ENCODE measurements at regions not wholly inside any gene's neighbourhood (a gene's known extent, or its start where the extent isn't known, plus 50 kb on each side); places are given as distances from the start of the nearest gene placed in this dataset.
"Not testable (repeated sequence)": the region's sequence is repeated elsewhere in the genome, so short reads cannot be mapped to it uniquely, and the experiment has no call there.

DNA sequence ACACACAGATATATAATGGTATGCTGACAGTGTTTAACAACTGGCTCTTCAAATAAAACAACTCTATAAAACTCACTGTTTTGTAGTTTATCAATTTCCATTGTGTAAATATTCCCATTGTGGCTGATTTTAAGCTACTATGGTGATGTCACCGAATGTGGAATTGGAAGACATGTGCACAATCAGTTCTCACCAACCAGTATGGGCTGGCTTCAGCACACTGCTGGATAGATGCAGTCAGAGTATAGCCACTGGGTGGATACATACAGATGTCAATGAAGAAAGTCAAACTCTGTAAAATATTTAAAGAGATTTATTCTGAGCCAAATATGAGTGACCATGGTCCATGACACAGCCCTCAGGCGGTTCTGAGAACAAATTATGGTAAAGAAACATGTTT, 475.9 kb upstream of the SMARCA2 start:
- DNase-seq (ENCODE audit: low read depth, low spot score), result no peak

DNA sequence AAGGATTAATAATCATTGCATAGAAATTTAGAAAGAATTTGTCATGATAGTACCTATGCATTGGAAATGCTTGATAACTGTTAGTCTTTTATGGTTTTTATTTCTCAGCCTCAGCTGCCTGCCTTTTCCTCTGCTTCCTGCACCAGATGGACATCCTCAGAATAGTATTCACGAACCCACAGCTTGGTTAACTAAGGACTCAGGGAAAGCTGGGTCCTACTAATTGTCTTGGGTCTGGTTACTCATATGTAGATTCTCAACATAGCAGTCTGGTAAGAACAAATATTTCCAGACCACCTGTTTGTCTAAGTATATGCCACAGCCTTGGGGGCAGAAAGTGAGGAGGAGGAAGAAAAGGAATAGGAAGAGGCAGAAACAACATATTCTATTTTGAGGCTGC, 464.5 kb upstream of the SMARCA2 start:
- DNase-seq (ENCODE audit: low read depth, low spot score), result no peak

DNA sequence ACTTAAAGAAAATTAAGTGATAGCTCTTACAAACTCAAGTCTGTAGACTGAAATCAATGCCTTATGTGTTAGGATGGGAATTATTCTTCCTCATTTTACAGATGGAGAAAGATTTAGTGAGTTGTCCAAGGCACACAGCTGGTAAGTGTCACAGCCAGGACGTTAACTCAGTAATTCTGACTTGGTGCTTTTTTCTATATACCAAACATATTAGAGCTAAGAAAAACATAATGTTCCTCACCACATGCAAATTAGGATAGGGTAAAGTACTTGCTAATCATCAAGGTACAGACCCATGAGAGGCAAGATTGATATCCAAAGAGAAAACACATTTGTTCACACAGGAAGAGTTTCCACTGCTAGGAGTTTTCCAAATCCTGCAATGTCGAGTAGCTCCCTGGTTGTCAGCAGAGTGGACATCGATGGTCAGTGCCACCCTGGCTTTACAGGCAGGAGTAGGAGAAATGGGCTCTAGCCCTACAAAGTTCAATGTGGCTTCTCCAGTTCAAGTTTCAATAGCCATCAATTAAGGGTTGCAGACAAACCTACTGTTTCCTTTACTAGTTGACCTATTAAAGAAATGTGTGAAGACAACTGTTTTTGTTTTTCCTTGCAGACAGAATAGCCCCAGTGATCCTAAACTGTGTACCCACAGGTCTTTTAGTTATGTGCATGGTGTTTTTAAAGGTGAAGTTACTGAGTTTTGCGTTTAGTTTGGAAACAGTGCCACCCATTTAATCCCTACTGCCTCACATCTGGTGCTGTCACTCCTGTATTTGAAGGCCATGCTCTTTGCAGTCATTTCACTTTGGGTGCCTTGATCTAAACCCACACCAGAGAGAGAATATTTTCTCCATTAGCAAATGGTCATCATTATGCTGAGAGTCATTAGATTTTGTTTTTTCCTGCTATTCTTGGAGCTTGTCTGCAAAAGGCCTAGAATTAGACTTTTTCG, 460.8 kb upstream of the SMARCA2 start:
- DNase-seq (ENCODE audit: low read depth, low spot score), result no peak

DNA sequence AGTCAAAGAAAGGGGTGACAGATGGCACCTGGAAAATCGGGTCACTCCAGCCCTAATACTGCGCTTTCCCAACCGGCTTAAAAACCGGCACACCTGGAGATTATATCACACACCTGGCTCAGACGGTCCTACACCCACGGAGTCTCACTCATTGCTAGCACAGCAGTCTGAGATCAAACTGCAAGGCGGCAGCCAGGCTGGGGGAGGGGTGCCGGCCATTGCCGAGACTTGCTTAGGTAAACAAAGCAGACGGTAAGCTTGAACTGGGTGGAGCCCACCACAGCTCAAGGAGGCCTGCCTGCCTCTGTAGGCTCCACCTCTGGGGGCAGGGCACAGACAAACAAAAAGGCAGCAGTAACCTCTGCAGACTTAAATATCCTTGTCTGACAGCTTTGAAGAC, 456.5 kb upstream of the SMARCA2 start:
- not testable (repeated sequence) for DNase-seq (ENCODE audit: low read depth, low spot score)

DNA sequence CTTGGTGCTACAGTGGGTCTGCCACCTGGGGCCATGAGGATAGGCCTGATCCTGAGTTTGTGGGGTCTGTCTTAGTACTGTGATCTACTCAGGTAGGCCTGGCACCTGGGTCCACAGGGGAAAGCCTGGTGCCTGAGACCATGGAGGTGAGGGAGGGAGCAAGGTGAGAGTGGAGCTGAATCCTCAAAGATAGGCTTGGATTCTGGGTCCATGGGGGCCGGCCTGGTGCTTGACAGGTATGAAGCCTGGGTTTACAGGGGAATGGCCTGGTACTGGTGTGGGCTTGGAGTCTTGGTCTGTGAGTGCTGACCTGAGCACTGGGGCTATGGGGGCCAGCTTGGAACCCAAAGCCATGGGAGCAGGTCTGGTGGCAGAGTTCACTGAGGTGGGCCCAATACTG, 439.2 kb upstream of the SMARCA2 start:
- no peak for DNase-seq (ENCODE audit: low read depth, low spot score)

DNA sequence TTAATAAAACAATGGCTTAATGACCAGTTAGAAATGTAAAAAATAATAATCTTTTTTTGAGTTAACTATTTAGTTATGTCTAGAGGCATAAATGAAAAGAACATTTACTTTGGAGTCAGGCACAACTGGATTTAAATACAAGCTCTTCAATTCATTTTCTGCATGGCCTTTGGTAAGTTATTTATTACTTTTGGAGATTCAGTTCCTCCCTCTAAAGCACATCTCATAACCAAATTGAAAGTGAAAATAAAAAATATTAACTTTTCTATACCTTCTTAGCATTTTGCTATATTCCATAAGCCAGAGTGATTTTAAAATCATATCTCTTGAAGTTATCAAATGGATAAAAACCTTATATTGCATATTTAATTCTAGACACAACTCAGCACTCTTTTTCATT, 434.9 kb upstream of the SMARCA2 start:
- DNase-seq (ENCODE audit: low read depth, low spot score), result no peak

DNA sequence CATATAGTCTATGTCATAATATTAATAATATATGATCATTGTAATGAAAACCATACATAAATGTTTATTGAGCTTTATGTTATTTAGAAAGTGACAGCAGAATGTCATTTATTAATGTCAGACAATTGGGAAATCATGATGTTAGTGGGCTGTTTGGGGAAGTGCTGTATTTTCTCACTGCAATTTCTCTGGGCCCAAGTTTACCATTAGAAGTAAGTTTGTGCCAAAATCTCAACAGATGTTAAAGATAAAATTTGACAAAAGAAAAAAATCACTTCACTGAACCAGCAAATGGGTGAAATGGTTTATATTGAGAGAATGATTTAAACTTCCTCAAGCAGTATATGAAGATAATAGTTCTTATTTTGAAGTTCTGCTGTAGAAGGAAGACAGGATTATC, 433.2 kb upstream of the SMARCA2 start:
- no peak for DNase-seq (ENCODE audit: low read depth, low spot score)

DNA sequence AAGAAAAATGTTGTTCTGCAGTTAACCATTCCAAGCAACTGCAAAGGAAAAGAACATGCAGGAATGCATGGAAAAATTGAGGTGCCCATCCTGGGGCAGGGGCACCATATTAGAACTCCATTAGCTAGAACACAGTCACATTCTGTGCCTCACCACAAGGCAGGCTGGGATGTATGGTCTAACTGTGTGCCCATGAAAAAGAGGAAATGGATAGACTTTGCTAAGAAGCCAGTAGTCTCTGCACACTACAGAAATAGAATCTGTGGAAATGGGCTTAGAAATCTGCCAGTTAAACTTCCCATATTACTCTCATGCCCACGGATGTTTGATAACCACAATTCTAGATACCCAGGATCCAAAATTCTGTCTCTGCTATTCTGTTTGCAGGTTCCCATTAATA, 423.8 kb upstream of the SMARCA2 start:
- DNase-seq (ENCODE audit: low read depth, low spot score), result no peak

DNA sequence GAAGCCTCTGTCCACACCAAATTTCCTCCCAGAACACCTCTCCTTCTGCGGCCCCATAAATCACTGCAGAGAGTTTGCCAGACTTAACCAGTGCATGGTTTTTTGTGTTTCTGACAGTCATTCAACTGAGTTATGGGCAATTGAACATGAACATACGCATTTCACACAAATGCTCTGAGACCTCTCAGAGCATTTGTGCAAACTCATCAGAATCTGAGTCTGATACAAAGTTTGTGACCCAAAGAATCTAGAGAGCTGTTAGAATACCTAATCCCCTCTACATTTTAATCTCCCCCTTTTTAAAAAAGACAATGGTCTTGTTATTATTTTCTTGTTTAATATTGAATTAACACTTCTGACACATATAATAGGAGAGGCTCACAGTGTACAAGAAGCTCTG, 416.9 kb upstream of the SMARCA2 start:
- DNase-seq (ENCODE audit: low read depth, low spot score), result no peak

DNA sequence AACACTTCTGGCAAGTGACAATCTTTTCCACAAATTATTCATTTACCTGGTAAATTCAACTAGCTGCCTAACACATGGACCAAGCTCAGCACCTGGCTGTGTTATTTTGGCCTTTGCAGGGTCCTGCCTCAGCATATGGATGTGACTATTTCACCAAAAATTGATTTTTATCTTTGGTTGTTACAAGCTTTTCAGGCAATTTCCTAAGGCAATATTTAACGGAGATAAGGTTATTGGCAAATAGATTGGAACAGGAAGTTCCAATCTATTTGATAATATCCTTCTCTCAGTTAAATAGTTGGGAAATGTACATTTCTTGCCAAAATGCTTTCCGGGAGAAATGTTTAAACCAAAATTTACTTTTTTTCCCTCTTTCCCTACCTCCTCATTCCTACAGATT, 415.2 kb upstream of the SMARCA2 start:
- no peak for DNase-seq (ENCODE audit: low read depth, low spot score)

DNA sequence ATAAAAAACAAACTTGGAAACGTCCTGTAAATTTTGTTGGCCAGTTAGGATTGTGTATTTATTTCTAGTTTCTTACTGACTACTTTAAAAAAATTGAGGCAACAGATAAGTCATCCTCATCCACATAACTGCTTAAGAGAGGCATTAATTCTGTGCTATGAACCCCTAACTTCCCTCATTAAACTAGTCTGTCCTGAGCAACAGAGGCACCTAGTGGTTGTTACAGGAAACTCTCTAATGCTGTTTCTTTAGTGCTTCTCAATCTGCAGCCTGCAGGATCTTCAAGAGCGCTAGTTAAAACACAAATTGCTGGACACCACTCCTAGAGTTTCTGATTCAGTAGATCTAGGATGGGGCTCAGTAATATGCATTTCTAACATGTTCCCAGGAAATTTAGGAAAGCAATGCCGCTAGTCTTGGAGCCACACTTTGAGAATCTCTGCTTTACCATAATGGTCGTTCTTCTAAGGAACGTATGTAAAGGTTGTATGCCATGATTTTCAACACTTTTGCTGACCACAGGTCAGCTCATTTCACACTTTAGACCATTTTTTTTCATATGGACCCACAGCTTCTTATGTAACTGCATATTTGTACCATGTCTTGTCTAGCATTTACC, 410.1 kb upstream of the SMARCA2 start:
- DNase-seq (ENCODE audit: low read depth, low spot score), result peak; percentile 9

DNA sequence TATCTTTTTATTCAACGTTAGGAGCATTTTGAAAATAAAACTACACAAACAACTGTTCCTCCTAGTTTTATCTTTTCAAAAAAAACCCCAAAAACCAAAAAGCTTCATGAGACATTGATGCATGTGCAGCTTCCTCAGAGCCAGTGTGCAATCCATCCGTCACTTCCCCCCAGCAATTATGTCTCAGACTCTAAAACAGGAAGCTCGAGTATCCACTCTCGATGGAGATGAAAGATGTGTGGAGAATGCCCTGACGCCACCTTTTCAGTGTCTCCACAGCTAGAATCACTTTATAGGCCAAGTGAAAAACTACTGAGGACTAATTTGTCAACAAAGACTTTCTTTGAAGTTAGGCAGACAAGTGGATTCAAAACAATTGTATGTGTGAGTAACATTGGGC, 408.9 kb upstream of the SMARCA2 start:
- no peak for DNase-seq (ENCODE audit: low read depth, low spot score)

DNA sequence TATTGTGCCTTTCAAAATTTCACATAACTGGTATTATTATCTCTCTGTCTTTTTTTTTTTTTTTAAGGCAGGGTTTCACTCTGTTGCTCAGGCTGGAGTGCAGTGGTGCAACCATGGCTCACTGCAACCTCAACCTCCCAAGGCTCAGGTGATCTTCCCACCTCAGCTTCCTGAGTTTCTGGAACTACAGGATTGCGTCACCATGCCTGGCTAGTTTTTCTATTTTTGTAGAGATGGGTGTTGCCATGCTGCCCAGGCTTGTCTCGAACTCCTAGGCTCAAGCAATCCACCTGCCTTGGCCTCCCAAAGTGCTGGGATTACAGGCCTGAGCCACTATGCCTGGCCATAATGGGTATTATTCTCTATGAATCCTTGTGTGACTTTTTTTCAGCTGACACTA, 402.3 kb upstream of the SMARCA2 start:
- DNase-seq (ENCODE audit: low read depth, low spot score), result no peak

DNA sequence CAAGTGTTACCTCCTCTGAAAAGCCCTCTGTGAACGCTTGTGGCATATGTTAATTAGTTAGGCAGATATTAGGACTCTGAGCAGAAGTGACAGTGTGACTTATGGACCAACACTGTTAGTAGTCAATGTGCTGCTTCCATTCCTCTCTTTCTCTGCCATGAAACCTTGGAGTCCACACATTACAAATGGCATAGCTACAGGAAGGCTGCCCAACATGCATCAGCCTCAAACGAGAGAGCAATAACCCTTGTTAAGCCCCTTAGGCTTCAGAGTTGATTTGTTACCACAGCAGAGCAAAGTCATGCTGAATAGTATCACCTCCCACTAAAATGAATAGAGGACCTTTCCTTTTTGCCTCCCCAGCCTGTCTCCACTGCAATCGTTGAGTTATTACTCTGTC, 397.7 kb upstream of the SMARCA2 start:
- DNase-seq (ENCODE audit: low read depth, low spot score), result no peak

DNA sequence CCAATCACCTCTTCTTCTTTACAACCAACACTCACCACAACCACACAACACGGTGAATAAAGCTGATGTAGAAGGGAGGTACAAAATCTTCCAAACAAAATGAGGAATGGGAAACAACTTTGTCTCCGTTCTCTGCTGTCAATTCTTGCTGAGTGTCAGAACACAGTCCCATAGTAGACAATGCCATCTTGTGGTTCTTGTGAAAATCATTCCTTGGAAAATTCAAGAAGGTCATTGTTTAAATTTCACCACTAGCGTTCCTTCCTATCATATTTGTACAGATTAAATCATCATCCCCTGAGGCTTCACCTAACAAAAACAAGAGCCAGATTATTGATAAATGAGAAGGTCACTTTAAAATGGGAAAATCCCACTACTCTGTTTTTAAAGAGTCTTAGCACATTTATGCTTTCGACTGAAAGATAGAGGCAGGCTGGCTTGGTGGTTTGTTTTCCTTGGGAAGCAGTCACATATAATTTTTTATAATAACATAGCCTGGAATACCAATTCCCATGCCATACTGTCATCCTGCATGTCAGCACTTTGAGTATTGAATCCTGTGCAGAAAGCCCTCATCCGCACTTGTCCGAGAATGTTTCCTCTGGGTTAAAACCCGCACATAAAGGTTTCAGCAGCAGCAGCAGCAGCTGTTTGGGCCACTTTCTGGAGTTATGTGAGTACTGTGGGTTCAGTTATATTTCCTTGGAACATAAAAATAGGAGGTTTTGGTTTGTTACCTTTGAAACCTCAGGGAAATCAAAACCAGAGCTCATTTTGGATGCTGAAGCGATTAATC, 395.0 kb upstream of the SMARCA2 start:
- peak; percentile 2 for DNase-seq (ENCODE audit: low read depth, low spot score)

DNA sequence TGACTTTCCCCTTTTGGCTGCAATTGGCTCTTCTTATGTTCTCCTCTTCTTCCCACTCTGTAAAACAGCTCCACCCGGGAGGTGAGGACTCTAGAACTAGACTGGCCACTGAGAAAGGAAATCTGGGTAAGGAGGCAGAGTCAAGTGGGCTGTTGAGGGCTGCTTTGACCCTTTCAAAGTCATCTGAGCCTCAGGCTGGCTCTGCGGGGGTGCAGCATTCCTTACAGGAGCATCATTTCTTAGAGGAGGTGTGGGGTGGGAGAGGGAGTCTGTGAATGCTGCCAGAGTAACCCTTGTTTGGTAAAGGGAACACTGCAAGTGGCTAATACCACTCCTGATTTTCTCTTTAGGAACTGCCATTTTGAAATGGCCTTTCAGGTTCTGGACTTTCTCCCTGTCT, 377.7 kb upstream of the SMARCA2 start:
- no peak for DNase-seq (ENCODE audit: low read depth, low spot score)

DNA sequence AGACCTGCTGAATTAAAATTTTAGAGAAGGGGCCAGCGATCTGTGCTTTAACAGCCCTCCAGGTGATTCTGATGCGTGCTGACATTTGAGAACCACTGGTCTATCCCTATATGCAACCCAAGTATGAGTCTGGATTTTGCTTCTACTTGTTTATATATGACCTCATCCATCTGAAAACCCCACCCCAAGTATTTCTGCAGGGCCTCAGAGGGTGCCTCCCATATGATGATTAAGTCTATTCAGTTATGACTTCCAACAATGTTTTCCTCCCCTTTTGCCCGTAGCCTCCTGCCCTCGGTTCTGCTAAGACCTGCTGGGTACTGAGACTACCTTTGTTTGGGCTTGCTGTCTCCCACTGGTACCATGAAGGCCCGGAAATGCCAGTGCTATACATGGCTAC, 376.0 kb upstream of the SMARCA2 start:
- DNase-seq (ENCODE audit: low read depth, low spot score), result no peak

DNA sequence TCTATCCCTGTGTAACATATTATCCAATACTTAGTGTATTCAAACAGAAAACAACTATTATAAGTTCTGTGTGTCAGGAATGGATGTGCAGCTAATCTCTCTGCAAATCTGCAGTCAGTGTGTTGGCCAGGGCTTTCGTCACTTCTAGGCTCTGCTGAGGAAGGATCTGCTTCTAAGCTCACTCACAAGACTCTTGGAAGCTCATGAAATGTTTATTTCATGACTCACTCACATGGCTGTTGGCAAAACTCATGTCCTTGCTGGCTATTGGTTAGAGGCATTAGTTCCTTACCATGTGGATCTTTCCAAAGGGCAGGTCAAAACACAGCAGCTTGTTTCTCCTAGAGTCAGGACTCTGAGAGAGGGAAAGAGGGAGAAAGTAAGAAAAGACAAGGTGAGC, 367.4 kb upstream of the SMARCA2 start:
- DNase-seq (ENCODE audit: low read depth, low spot score), result peak; percentile 21

DNA sequence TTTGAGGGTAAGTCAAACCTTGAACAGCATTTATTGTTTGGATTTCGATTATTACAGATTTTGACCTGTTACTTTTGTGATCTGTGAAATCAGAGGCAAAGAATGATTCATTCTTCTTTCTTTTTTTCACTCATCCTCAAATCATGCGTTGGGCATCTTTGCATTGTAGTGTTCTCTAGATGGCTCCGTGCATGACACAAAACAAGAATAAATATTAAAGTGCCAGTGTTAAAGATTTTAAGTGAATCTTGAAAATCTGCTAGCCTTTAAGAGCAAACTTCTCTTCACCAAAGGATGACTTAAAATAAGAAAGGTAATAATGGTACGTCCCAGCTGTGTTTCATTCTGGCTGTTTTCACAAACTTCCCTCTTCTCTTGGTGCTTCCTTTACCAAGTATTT, 361.9 kb upstream of the SMARCA2 start:
- DNase-seq (ENCODE audit: low read depth, low spot score), result no peak

DNA sequence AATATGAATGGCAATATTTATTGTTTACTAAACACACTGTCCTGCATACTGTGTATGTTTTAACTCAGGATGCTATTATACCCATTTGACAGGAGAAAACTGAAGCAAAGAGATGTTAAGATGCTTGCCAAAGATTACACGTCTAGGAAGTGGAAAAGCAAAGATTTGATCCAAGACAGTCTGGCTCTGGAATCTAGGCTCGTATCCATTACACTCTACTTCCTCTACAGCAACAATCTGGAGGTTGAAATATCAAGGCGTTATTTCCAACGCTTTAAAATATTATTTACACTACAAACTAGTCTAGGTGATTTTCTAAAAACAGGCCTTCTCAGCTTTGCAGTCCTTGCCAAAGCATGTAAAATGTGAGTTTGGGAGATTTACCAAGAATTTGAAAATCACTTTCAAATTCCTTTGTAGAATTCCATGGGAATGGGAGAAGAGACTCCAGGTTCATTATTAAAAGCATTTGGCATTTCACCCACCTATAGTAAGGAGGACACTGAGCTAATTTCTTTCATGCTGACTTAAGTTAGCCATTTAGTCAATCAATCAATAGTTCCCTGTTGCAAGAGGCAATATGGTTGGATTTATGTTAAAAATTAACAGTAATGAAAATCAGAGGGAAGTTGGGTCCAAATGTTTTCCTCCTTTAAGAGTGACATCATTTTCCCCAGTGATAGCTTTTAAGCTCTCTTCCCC, 356.3 kb upstream of the SMARCA2 start:
- no peak for DNase-seq (ENCODE audit: low read depth, low spot score)

DNA sequence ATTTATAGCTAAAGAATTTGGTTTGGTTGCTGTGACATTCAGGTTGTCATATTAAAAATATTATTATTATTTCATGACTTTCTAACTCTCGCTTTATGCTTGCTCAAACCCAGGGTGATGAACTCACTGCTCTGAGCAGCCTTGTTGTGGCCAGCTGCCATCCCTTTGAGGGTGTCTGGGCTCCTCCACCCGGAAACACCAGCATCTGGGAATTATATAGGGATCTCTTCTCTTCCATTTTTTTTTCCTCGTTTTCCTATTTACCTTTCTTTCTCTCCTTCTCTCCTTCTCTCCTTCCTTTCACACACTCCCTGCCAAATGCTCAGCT, 355.8 kb upstream of the SMARCA2 start:
- DNase-seq (ENCODE audit: low read depth, low spot score), result no peak

DNA sequence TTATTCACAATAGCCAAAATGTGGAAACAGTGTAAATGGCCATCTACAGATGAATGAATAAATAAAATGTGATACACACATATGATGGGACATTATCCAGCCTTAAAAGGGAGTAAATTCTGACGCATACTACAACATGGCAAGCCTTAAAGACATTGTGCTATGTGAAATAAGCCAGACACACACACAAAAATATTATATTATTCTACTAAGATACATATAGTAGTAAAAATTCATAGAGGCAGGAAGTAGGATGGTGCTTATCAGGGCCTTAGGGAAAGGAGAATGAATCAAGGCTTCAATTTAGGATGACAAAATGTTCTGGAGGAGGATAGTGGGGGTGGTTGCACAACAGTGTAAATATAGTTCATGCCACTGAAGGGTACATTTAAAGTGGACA, 346.7 kb upstream of the SMARCA2 start:
- no peak for DNase-seq (ENCODE audit: low read depth, low spot score)
